GM18508 (cell line): ENCODE measurements at regions not wholly inside any gene's neighbourhood (a gene's known extent, or its start where the extent isn't known, plus 50 kb on each side); places are given as distances from the start of the nearest gene placed in this dataset.

Source experiments
- ATAC-seq: cut with Tn5 transposase; IDR thresholded peaks from one replicate; pipeline ENCODE4 v1.9.1; 2021; ENCODE audit warnings: moderate number of reproducible peaks; ENCODE audit not compliant: insufficient read depth, unreplicated experiment

- ATAC-seq, result no peak
Measured at GRCh38 chr1:244216836-244217235, 165.8 kb downstream of the ZBTB18 start.

GRCh38 chr1:244217711-244218110, 166.6 kb downstream of the ZBTB18 start:
- ATAC-seq, result no peak

GRCh38 chr1:244218220-244218619, 167.1 kb downstream of the ZBTB18 start:
- no peak for ATAC-seq

GRCh38 chr1:244219149-244219548, 168.1 kb downstream of the ZBTB18 start:
- no peak for ATAC-seq

- ATAC-seq, result no peak
Measured at GRCh38 chr1:244219802-244220201, 168.7 kb downstream of the ZBTB18 start.

- ATAC-seq, result no peak
Measured at GRCh38 chr1:244220410-244220809, 169.3 kb downstream of the ZBTB18 start.

- no peak for ATAC-seq
Measured at GRCh38 chr1:244221991-244222390, 170.9 kb downstream of the ZBTB18 start.

- ATAC-seq, result no peak
Measured at GRCh38 chr1:244224487-244225430, 173.7 kb downstream of the ZBTB18 start.

GRCh38 chr1:244226435-244226834, 175.4 kb downstream of the ZBTB18 start:
- ATAC-seq, result no peak

GRCh38 chr1:244230470-244230869, 179.4 kb downstream of the ZBTB18 start:
- no peak for ATAC-seq

GRCh38 chr1:244231193-244231571, 180.1 kb downstream of the ZBTB18 start:
- ATAC-seq, result no peak

- no peak for ATAC-seq
Measured at GRCh38 chr1:244231572-244232315, 180.7 kb downstream of the ZBTB18 start.

GRCh38 chr1:244234009-244234643, 183.0 kb downstream of the ZBTB18 start:
- no peak for ATAC-seq

- ATAC-seq, result no peak
Measured at GRCh38 chr1:244235157-244235556, 184.1 kb downstream of the ZBTB18 start.

- ATAC-seq, result no peak
Measured at GRCh38 chr1:244236101-244236500, 185.0 kb downstream of the ZBTB18 start.

GRCh38 chr1:244236721-244237120, 185.6 kb downstream of the ZBTB18 start:
- ATAC-seq, result no peak

- ATAC-seq, result no peak
Measured at GRCh38 chr1:244237445-244237844, 186.4 kb downstream of the ZBTB18 start.

GRCh38 chr1:244239261-244239770, 188.2 kb downstream of the ZBTB18 start:
- ATAC-seq, result no peak

GRCh38 chr1:244241438-244241837, 190.4 kb downstream of the ZBTB18 start:
- ATAC-seq, result no peak

GRCh38 chr1:244242446-244242845, 191.4 kb downstream of the ZBTB18 start:
- no peak for ATAC-seq

- ATAC-seq, result no peak
Measured at GRCh38 chr1:244246334-244246733, 195.3 kb downstream of the ZBTB18 start.
